ENCODE measurements at regions not wholly inside any gene's neighbourhood (a gene's known extent, or its start where the extent isn't known, plus 50 kb on each side); places are given as distances from the start of the nearest gene placed in this dataset.

GRCh38 chr11:134464981-134465730 lies 53.1 kb upstream of the B3GAT1 start:
- no peaks in the 10 kb centered on the region for H3K4me1 ChIP-seq
- H3K27ac ChIP-seq = no peak overlapping the region
- ATAC-seq (no peak), DNase-seq (no peak)
- no peaks in the 10 kb centered on the region for H3K9me3 ChIP-seq
- H3K36me3 ChIP-seq = no peaks in the 10 kb centered on the region
- 64 to 82% (median 69%) methylated on average over 13 of the region's 13 CpGs for WGBS, 4 donors
- H3K27me3 ChIP-seq = peaks cover 0 to 65% (median 21%) of the 10 kb centered on the region in 9 donors
- H3K4me3 ChIP-seq = no peak overlapping the region
- no peak for TF ChIP-seq CTCF (IDR thresholded peaks at IDR 0.05)
- TF ChIP-seq POLR2A (IDR thresholded peaks at IDR 0.05) = no peak
- intact Hi-C loops (cut with DNase I) = no loop called here

- Histone ChIP-seq H3K27me3 (peaks cover 0 to 64% (median 21%) of the 10 kb centered on the region in 9 donors), H3K36me3 (no peaks in the 10 kb centered on the region), H3K27ac (no peak overlapping the region), H3K4me3 (no peak overlapping the region), H3K9me3 (no peaks in the 10 kb centered on the region), H3K4me1 (no peaks in the 10 kb centered on the region)
- TF ChIP-seq CTCF (IDR thresholded peaks at IDR 0.05) (no peak), POLR2A (IDR thresholded peaks at IDR 0.05) (no peak)
- ATAC-seq = no peak
- no peak for DNase-seq
- intact Hi-C loops (cut with DNase I) = no loop called here
- 20 to 26% (median 22%) methylated on average over 6 of the region's 6 CpGs for WGBS, 4 donors
These were observed 52.2 kb upstream of the B3GAT1 start for GRCh38 chr11:134464196-134464595.

- intact Hi-C loops (cut with DNase I) = no loop called here
These were observed 51.7 kb upstream of the B3GAT1 start for GRCh38 chr11:134463716-134464115.

More at GRCh38 chr11:134463716-134464115, 51.7 kb upstream of the B3GAT1 start:
- 71 to 77% (median 75%) methylated on average over 5 of the region's 5 CpGs for WGBS, 4 donors
- no peaks in the 10 kb centered on the region for H3K36me3 ChIP-seq
- ATAC-seq (no peak), DNase-seq (no peak)
- TF ChIP-seq POLR2A (IDR thresholded peaks at IDR 0.05) (no peak), CTCF (IDR thresholded peaks at IDR 0.05) (no peak)
- no peak overlapping the region for H3K4me3 ChIP-seq
- H3K9me3 ChIP-seq = peaks cover 0 to under 1% (median 0%) of the 10 kb centered on the region in 12 donors
- no peaks in the 10 kb centered on the region for H3K4me1 ChIP-seq
- H3K27ac ChIP-seq = no peak overlapping the region
- H3K27me3 ChIP-seq = peaks cover 0 to 64% (median 21%) of the 10 kb centered on the region in 9 donors

All from heart left ventricle (tissue), 16 donors.